ENCODE measurements at regions not wholly inside any gene's neighbourhood (a gene's known extent, or its start where the extent isn't known, plus 50 kb on each side); places are given as distances from the start of the nearest gene placed in this dataset.

GRCh38 chr1:30378991-30379581 lies 344.3 kb downstream of the MATN1 start:
- DNase-seq: no peak
- Histone ChIP-seq H3K36me3 (no peaks in the 10 kb centered on the region), H3K4me1 (peaks cover 0 to 8% (median 5%) of the 10 kb centered on the region in 4 donors), H3K27me3 (no peaks in the 10 kb centered on the region), H3K4me3 (no peak overlapping the region), H3K27ac (no peak overlapping the region), H3K9me3 (no peaks in the 10 kb centered on the region)
- no peak for TF ChIP-seq POLR2AphosphoS5 (IDR thresholded peaks at IDR 0.05)
- TF ChIP-seq POLR2A (IDR thresholded peaks at IDR 0.05): no peak
- no peak for TF ChIP-seq CTCF (IDR thresholded peaks at IDR 0.05)
- no peak for TF ChIP-seq EP300 (IDR thresholded peaks at IDR 0.05)
- ATAC-seq (ENCODE audit: low FRiP score in 2 of 2): no peak
- 22 to 48% methylated on average over 10 to 18 of the region's 18 CpGs for WGBS, 2 donors

- no peak for DNase-seq
- 60 to 64% methylated on average over 8 to 9 of the region's 10 CpGs for WGBS, 2 donors
- no peaks in the 10 kb centered on the region for H3K9me3 ChIP-seq
- H3K27ac ChIP-seq: no peak overlapping the region
- no peaks in the 10 kb centered on the region for H3K27me3 ChIP-seq
- no peak for TF ChIP-seq CTCF (IDR thresholded peaks at IDR 0.05)
- no peak for TF ChIP-seq POLR2A (IDR thresholded peaks at IDR 0.05)
- no peak for TF ChIP-seq POLR2AphosphoS5 (IDR thresholded peaks at IDR 0.05)
- TF ChIP-seq EP300 (IDR thresholded peaks at IDR 0.05): no peak
- H3K4me1 ChIP-seq: peaks cover 0 to 8% (median 5%) of the 10 kb centered on the region in 4 donors
- H3K4me3 ChIP-seq: no peak overlapping the region
- H3K36me3 ChIP-seq: no peaks in the 10 kb centered on the region
- ATAC-seq (ENCODE audit: low FRiP score in 2 of 2): no peak
These were observed 345.3 kb downstream of the MATN1 start for GRCh38 chr1:30378003-30378596.

GRCh38 chr1:30377230-30378002 lies 346.0 kb downstream of the MATN1 start:
- Histone ChIP-seq H3K27ac (no peak overlapping the region), H3K27me3 (no peaks in the 10 kb centered on the region), H3K36me3 (no peaks in the 10 kb centered on the region), H3K4me1 (peaks cover 0 to 8% (median 5%) of the 10 kb centered on the region in 4 donors), H3K4me3 (no peak overlapping the region), H3K9me3 (no peaks in the 10 kb centered on the region)
- WGBS, 2 donors: 54 to 57% methylated on average over 8 of the region's 11 CpGs
- TF ChIP-seq POLR2AphosphoS5 (IDR thresholded peaks at IDR 0.05): no peak
- TF ChIP-seq CTCF (IDR thresholded peaks at IDR 0.05): no peak
- TF ChIP-seq EP300 (IDR thresholded peaks at IDR 0.05): no peak
- TF ChIP-seq POLR2A (IDR thresholded peaks at IDR 0.05): no peak
- no peak for ATAC-seq (ENCODE audit: low FRiP score in 2 of 2)
- DNase-seq: no peak

- H3K27me3 ChIP-seq: no peaks in the 10 kb centered on the region
- ATAC-seq (ENCODE audit: low FRiP score in 2 of 2): no peak
- 61 to 64% methylated on average over 7 of the region's 7 CpGs for WGBS, 2 donors
- H3K27ac ChIP-seq: no peak overlapping the region
- H3K4me3 ChIP-seq: no peak overlapping the region
- H3K9me3 ChIP-seq: no peaks in the 10 kb centered on the region
- DNase-seq: no peak
- peaks cover 0 to 8% (median 5%) of the 10 kb centered on the region in 4 donors for H3K4me1 ChIP-seq
- TF ChIP-seq EP300 (IDR thresholded peaks at IDR 0.05) (no peak), POLR2AphosphoS5 (IDR thresholded peaks at IDR 0.05) (no peak), POLR2A (IDR thresholded peaks at IDR 0.05) (no peak), CTCF (IDR thresholded peaks at IDR 0.05) (no peak)
- H3K36me3 ChIP-seq: no peaks in the 10 kb centered on the region
These were observed 347.2 kb downstream of the MATN1 start for GRCh38 chr1:30376054-30376697.

Measured in upper lobe of left lung (tissue), 6 donors.